Upper lobe of left lung (tissue), 4 donors: ENCODE measurements at regions not wholly inside any gene's neighbourhood (a gene's known extent, or its start where the extent isn't known, plus 50 kb on each side); places are given as distances from the start of the nearest gene placed in this dataset.

Source experiments
- POLR2A ChIP-seq, 4 donors: fragments of 450-650 bp; IDR thresholded peaks; one replicate each; pipeline ENCODE4 v1.5.1; 2016 to 2017; ENCODE audit warnings: antibody characterized with exemption in 4 of 4, mild to moderate bottlenecking in 2 of 4
- POLR2AphosphoS5 ChIP-seq, 2 donors: sonication (generic); formaldehyde crosslinking; IDR thresholded peaks; one replicate each; pipeline ENCODE4 v1.5.1; 2017; ENCODE audit warnings: antibody characterized with exemption in 2 of 2
- TF ChIP-seq, protein P1 (sequence below), 6 experiments: fragments of 450-650 bp in 4 of 6; fragments of 200-600 bp in 2 of 6; sonication (generic) in 2 of 6; IDR thresholded peaks; one replicate each; pipeline ENCODE4 v1.5.1; 2016 to 2019; ENCODE audit warnings: antibody characterized with exemption in 6 of 6

DNA sequence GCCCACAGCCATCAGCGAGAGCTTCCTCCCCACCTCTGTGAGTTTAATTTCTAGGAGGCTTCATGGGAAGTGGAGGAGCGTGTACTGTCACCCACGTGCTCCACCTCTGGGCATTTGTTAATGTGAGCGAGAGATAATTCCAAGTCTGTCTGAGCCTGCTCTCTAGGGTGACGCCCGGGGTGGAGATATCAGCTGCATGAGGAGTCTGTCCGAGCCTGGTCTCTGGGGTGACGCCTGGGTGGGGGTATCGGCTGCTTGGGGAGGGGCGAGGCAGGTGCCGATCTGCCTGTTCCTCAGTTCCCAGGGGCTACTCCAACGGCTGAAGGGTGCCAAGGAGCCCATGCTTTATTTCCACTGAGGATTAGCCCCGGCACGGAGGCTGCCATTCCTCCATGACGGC is 735.0 kb downstream of the BRD1 start:
- TF ChIP-seq, protein P1, sequence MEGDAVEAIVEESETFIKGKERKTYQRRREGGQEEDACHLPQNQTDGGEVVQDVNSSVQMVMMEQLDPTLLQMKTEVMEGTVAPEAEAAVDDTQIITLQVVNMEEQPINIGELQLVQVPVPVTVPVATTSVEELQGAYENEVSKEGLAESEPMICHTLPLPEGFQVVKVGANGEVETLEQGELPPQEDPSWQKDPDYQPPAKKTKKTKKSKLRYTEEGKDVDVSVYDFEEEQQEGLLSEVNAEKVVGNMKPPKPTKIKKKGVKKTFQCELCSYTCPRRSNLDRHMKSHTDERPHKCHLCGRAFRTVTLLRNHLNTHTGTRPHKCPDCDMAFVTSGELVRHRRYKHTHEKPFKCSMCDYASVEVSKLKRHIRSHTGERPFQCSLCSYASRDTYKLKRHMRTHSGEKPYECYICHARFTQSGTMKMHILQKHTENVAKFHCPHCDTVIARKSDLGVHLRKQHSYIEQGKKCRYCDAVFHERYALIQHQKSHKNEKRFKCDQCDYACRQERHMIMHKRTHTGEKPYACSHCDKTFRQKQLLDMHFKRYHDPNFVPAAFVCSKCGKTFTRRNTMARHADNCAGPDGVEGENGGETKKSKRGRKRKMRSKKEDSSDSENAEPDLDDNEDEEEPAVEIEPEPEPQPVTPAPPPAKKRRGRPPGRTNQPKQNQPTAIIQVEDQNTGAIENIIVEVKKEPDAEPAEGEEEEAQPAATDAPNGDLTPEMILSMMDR (IDR thresholded peaks at IDR 0.05), result no peak
- no peak for TF ChIP-seq POLR2AphosphoS5 (IDR thresholded peaks at IDR 0.05)
- TF ChIP-seq POLR2A (IDR thresholded peaks at IDR 0.05), result no peak
